Thyroid gland (tissue), 4 donors: ENCODE measurements at regions not wholly inside any gene's neighbourhood (a gene's known extent, or its start where the extent isn't known, plus 50 kb on each side); places are given as distances from the start of the nearest gene placed in this dataset.

ENCODE experiments used
- CTCF ChIP-seq, 6 experiments: fragments of 200-600 bp in 3 of 6; fragments of 450-650 bp in 3 of 6; sonication (generic) in 3 of 6; IDR thresholded peaks; one replicate each; pipeline ENCODE4 v1.5.1; 2016 to 2019; ENCODE audit warnings: antibody characterized with exemption in 6 of 6, mild to moderate bottlenecking in 2 of 6, inconsistent platforms in 1 of 6, moderate library complexity in 1 of 6
- POLR2A ChIP-seq, 2 donors: fragments of 450-650 bp; IDR thresholded peaks; one replicate each; pipeline ENCODE4 v1.6.1; 2017; ENCODE audit warnings: antibody characterized with exemption in 2 of 2, mild to moderate bottlenecking in 2 of 2, moderate library complexity in 1 of 2

GRCh38 chr1:5718831-5719632, 273.2 kb downstream of the NPHP4 start:
- TF ChIP-seq CTCF (IDR thresholded peaks at IDR 0.05), result no peak
- no peak for TF ChIP-seq POLR2A (IDR thresholded peaks at IDR 0.05)
